ENCODE measurements at regions not wholly inside any gene's neighbourhood (a gene's known extent, or its start where the extent isn't known, plus 50 kb on each side); places are given as distances from the start of the nearest gene placed in this dataset.

- H3K9ac ChIP-seq (ENCODE audit: insufficient read depth in 1 of 2, low read depth in 2 of 2, low read length in 2 of 2): no peak overlapping the region
- no peaks in the 10 kb centered on the region for H3K36me3 ChIP-seq (ENCODE audit: control insufficient read depth, insufficient read depth, low read length)
- WGBS (ENCODE audit: insufficient coverage, low coverage, missing lambda C conversion rate): 2% methylated on average over 4 of the region's 4 CpGs
- ATAC-seq (no peak), DNase-seq (ENCODE audit: extremely low read depth in 1 of 4, low spot score in 3 of 4) (no peak), FAIRE-seq (no peak)
- H3K4me3 ChIP-seq: no peak overlapping the region
- no peak overlapping the region for H2AFZ ChIP-seq (ENCODE audit: low read depth, low read length)
- no peaks in the 10 kb centered on the region for H3K79me2 ChIP-seq (ENCODE audit: control insufficient read depth, insufficient read depth, low read length)
- no peaks in the 10 kb centered on the region for H3K4me1 ChIP-seq (replicated peaks in 1 of 2; ENCODE audit: control insufficient read depth in 2 of 2, insufficient read depth in 2 of 2, low read length in 2 of 2)
- H3K9me1 ChIP-seq (ENCODE audit: control insufficient read depth, insufficient read depth, low read length): no peaks in the 10 kb centered on the region
- H3K27me3 ChIP-seq (ENCODE audit: control insufficient read depth in 2 of 2, insufficient read depth in 2 of 2, low read length in 2 of 2): no peaks in the 10 kb centered on the region
- no peaks in the 10 kb centered on the region for H3K9me3 ChIP-seq (replicated peaks; ENCODE audit: control insufficient read depth, insufficient read depth, low read depth, low read length)
- H4K20me1 ChIP-seq (replicated peaks; ENCODE audit: control insufficient read depth, insufficient read depth, low read length): no peaks in the 10 kb centered on the region
- in situ Hi-C loops (cut with MboI) (no loop called here), intact Hi-C loops (cut with micrococcal nuclease) (no loop called here)
- CTCF ChIA-PET (ENCODE audit: low intra/inter-chr PET ratio): no interaction called here
- BruUV-seq (replicated peaks): no TSS peak
- no peak for TF ChIP-seq SREBF2 (CRISPR knock-in tag; IDR thresholded peaks at IDR 0.05)
- TF ChIP-seq KLF16 (IDR thresholded peaks at IDR 0.05): no peak
- no peak for TF ChIP-seq CCNT2 (IDR thresholded peaks at IDR 0.05; ENCODE audit: borderline replicate concordance, extremely low read depth, insufficient read length, low read depth, low read length)
- TF ChIP-seq PREB (CRISPR knock-in tag; IDR thresholded peaks at IDR 0.05): no peak
- TF ChIP-seq ZNF232 (CRISPR knock-in tag; IDR thresholded peaks at IDR 0.05): no peak
- TF ChIP-seq HDAC2 (IDR thresholded peaks at IDR 0.05): no peak
- no peak for TF ChIP-seq TAF9B (IDR thresholded peaks at IDR 0.05; ENCODE audit: partially characterized antibody)
- TF ChIP-seq ATF4 (CRISPR knock-in tag; IDR thresholded peaks at IDR 0.05): no peak
- TF ChIP-seq ZNF707 (CRISPR knock-in tag; conservative IDR thresholded peaks at IDR 0.05): no peak
- TF ChIP-seq CAMTA2 (CRISPR knock-in tag; conservative IDR thresholded peaks at IDR 0.05): no peak
- no peak for TF ChIP-seq POLR3A (IDR thresholded peaks at IDR 0.05; ENCODE audit: borderline replicate concordance, extremely low read depth, insufficient read depth, insufficient read length)
- no peak for TF ChIP-seq NR0B1 (IDR thresholded peaks at IDR 0.05; ENCODE audit: partially characterized antibody)
- H3K27ac ChIP-seq (ENCODE audit: extremely low read depth, low read depth, low read length): no peak overlapping the region
- POLR2A ChIA-PET: no interaction called here
- no peak overlapping the region for H3K4me2 ChIP-seq (ENCODE audit: insufficient read depth, low read length)
Measured at GRCh38 chr3:22899441-22899840, 303.7 kb upstream of the UBE2E2 start.
